Inflammatory macrophage (primary cell): ENCODE measurements at regions not wholly inside any gene's neighbourhood (a gene's known extent, or its start where the extent isn't known, plus 50 kb on each side); places are given as distances from the start of the nearest gene placed in this dataset.

ENCODE experiments used
- DNase-seq, 2 donors: peaks; one replicate each; pipeline ENCODE4 v3.0.0-alpha.2; 2020 to 2022

- no peak for DNase-seq
Observed at GRCh38 chr14:98808494-98809407, 463.2 kb downstream of the BCL11B start.

DNA sequence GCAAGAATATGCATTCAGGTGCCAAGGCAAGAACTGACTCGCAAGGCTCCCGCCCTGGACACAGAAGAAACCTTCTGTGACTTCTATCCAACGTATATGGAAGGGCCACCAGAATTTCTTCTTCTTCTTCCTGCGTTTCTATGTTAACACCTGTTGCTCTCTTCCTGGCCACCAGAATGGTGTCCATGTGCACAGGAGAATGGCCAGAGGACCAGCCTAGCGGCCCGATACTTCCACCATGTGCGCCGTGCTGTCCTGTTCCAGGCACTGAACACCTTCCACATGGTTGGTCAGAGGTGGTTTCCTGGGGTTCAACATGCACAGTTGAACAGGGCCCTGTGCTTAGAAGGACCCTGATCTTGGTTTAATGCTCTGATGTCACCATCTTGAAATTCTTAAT, 455.8 kb downstream of the BCL11B start:
- no peak for DNase-seq

- no peak for DNase-seq
Observed at GRCh38 chr14:98816720-98817119, 455.3 kb downstream of the BCL11B start.

- DNase-seq = no peak
Observed at GRCh38 chr14:98819132-98819866, 452.7 kb downstream of the BCL11B start.

DNA sequence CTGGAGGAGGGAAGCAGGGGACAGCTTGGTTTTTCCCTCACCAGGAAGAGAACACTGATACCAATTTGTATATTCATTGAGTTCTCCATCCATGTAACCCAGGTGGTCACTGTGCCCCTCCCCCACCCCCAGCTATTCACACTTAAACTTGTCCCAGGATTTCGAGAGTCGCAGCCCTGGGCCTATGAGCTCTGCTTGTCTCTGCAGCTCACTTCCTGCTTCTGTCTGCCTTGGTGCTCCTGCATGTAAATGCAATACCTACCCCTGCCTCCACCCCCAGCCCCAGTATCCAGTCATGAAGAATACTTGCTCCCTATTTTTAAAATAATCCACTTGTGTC, 452.2 kb downstream of the BCL11B start:
- no peak for DNase-seq

DNA sequence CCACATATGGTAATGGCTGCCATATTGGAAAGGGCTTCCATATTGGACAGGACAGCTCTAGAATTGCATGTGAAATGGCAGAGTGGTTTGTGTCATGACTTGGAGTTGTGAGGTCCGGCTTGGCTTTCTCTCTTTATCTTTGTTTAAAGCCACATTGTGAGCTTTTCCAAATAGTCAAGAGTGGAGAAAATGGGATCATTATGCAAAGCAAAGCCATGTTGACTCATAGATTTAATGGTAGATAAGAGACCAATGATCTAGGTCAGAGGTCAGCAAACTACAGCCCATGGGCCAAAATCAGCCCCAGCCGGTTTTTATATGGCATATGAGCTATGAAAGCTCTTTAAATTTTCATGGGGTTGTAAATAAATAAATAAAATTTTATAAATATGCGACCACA, 449.1 kb downstream of the BCL11B start:
- no peak for DNase-seq

GRCh38 chr14:98826618-98827017, 445.4 kb downstream of the BCL11B start:
- no peak for DNase-seq

DNA sequence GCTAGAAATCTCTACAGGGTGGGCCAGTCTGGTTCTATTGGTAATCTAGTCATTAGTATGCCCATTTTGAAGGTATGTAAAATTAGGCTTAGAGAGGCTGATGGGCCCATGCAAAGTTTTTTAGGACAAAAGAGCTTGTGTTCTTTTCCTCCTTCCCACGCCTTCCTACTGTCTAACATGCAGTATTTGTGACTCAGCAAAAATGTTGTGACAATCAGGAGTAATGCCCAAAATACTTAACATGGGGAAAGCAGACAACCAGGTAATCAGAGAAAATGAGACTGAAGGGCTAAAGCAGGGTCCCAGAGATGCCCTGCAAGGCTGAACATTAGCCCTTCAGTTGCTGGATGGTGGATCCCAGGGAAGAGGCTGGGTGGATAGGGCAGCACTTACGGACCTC, 437.9 kb downstream of the BCL11B start:
- DNase-seq = no peak

GRCh38 chr14:98835051-98835824, 436.8 kb downstream of the BCL11B start:
- DNase-seq = no peak

- DNase-seq = no peak
Observed at GRCh38 chr14:98835825-98836100, 436.2 kb downstream of the BCL11B start.

DNA sequence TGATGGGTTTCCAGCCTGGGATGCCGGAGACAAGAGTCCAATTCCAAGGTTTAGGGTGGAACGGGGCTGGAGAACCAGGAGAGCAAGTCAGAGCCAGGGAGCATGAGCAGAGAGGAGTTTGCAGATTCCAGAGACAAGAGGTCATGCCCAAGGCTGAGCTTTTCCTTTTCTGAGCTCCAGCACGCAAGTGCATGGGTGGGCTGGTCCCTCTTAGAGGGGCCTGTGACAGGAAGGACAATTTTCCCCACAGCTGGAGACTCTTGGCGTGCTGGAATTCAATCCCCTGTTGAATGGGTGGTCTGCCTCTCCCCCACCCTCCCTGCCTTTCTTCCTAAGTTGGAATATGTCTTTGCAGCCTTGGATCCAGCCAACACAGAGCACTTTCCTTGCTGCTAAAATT, 431.9 kb downstream of the BCL11B start:
- DNase-seq = no peak

GRCh38 chr14:98840511-98840910, 431.5 kb downstream of the BCL11B start:
- no peak for DNase-seq

- DNase-seq = no peak
Observed at GRCh38 chr14:98844456-98844855, 427.5 kb downstream of the BCL11B start.

GRCh38 chr14:98847521-98848468, 424.2 kb downstream of the BCL11B start:
- no peak for DNase-seq

DNA sequence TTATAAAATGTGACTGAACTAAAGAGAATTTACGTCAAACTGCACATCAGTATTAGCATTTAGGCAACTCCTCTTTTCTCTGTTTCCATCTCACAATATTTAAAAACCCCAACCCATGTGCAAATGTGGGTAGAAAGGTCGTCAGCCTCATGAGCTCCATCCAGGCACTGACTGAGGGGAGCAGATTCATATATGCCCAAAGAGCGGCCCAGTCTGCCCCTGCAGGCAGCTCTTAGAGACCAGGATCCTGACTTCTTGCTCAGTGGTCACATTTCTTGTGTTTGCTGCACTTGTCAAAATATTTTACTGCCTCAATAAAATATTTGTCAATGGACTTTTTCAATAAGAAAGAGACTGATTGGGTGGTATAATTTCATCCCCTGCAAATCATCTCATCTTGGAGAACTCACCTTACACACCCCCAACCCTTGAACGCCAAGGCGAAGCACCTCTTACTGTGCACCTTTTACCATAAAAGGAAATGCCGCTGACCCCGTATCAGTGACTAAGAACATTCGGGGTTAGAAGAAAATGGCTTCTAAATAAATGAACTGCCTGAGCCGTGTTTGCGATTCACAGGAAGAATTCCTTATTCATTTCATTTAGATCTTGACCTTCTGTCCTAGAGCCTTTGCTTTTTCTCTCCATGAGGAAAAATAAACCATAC, 418.8 kb downstream of the BCL11B start:
- no peak for DNase-seq

DNA sequence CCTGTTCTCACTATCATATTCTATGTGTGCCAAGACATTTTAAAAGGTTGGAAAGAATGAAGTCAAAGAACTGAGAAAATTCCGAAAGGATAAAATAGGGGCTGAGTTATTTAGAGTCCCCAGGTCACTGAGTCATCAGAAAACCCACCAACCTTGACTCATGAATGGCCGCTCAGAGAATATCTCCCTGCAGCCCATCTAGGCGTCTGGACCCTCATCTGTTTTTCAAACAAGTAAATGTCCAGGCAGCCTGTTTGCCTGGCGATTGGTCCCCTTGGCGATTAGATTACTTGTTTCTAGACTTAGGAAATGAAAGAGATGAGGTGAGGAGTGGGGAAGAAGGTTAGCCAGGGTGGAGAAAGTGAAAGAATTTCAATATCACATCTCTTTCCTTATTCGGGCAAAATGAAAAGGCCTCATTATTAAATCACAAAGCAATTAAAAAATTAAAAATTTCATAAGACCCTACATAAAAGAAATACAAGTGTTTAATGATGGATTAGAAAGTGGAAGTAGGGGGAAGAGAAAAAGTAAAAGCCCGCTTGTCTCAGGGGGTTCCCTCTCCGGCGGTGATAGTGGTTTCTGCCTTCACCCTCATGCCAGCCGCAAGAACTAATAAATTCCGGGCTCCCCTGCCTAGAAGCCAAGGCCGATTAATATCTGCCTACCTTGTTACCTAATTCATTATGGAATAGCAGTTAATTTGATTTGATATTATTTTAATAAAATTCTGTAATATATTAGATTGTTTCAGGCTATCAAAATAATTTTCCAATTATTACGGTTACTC, 415.9 kb downstream of the BCL11B start:
- no peak for DNase-seq

- DNase-seq = no peak
Observed at GRCh38 chr14:98858158-98858557, 413.8 kb downstream of the BCL11B start.

GRCh38 chr14:98858561-98858960, 413.4 kb downstream of the BCL11B start:
- no peak for DNase-seq

DNA sequence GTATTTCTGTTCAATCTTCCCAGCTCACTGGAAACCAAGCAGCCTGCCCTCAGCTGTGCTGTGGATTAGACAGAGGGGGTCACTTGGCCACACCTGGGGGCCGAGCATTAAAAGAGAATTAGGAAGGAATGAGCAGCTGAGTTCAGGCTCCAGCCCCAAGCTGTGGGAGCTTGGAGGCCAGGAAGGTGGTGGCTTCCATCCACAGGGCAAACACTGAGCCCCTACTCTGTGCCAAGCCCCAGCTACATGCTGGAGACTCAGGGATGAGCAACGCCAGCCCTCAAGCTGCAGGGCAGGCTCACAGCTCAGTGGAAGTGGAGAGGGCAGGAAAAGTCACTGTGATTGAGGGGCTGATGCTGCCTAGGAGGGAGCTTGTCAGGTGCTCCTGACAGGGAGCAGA, 412.7 kb downstream of the BCL11B start:
- DNase-seq = no peak

- DNase-seq = no peak
Observed at GRCh38 chr14:98864211-98864610, 407.8 kb downstream of the BCL11B start.

DNA sequence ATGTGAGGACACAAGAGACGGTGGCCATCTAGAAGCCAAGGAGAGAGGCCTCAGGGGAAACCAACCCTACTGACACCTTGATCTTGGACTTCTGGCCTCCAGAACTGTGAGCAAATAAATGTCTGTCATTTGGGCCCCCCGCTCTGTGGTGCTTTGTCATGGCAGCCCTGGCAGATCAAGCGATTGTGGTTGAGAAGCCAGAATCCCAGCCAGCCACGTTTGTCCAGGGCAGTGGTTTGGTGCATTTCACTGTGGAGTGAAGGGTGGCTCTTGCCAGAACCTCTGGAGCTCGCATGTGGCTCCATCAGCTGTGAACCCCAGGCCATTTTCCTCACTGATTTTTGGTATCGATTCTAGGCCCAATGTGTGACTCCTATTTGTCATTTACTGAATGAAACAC, 404.9 kb downstream of the BCL11B start:
- no peak for DNase-seq
